HG02870 (cell line): ENCODE measurements at regions not wholly inside any gene's neighbourhood (a gene's known extent, or its start where the extent isn't known, plus 50 kb on each side); places are given as distances from the start of the nearest gene placed in this dataset.

Experiments used
- ATAC-seq: cut with Tn5 transposase; IDR thresholded peaks from one replicate; pipeline ENCODE4 v1.9.1; 2021; ENCODE audit warnings: mild to moderate bottlenecking, moderate library complexity; ENCODE audit not compliant: unreplicated experiment

DNA sequence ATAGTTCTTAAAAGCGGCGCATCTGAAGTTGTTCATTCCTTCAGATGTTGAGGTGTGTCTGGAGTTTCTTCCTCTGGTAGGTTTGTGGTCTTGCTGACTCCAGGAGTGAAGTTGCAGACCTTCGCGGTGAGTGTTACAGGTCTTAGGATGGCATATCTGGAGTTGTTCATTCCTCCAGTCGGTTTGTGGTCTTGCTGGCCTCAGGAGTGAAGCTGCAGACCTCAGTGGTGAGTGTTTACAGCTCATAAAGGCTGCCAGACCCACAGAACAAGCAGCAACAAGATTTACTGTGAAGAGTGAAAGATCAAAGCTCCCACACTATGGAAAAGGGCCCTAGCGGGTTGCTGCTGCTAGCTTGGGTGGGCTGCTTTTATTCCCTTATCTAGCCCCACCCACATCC is 201.7 kb upstream of the PDGFD start:
- ATAC-seq = no peak

DNA sequence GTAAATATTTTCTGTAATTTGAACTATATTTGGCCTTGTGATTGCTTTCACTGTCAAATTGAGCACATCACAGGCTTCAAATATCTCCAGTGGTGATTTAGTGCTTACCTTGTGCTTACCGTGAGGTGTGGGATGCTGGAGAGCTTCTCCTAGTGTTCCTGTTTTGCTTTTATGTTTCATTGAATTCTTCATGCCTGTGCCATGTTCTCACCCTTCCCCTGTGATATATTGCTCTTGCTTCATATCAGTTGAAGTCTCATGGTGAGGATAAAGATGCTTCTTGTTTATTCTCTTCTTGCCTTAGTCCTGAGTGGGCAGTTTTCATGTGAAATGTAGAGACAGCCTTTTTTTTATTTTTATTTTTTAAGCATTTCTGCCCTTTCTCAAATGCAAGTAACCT is 198.0 kb upstream of the PDGFD start:
- no peak for ATAC-seq

DNA sequence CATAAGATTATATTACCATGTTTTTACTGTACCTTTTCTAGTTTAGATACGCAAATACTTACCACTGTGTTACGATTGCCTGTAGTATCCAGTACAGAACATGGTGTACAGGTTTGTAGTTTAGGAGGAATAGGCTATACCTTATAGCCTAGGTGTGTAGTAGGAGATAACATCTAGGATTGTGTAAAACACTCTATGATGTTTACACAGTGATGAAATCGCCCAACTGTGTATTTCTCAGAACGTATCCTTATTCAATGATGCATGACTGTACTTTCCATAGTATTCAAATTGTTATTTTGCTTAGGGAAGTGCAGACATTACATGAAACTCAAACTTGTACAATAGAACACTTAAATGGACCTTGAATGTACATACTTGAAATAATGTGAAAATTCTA is 188.1 kb upstream of the PDGFD start:
- no peak for ATAC-seq

DNA sequence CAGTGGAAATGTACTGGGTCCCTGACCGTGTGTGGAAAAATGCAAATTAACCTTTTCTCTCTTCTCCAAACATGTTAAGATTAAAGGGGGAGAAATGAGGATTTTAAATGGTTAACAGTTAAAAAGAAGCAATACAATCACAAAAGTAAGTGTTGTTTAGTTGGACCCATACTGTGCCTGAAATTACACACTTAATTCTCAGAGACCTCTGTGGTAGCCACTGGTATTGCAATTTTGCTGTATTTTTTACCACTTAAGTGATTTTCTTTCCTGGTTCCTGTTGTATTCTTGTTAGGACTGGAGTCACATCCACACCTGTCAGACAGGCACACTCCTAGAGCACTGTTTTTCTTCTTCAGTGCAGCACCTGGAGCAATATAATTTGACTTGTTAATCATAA is 179.6 kb upstream of the PDGFD start:
- no peak for ATAC-seq

DNA sequence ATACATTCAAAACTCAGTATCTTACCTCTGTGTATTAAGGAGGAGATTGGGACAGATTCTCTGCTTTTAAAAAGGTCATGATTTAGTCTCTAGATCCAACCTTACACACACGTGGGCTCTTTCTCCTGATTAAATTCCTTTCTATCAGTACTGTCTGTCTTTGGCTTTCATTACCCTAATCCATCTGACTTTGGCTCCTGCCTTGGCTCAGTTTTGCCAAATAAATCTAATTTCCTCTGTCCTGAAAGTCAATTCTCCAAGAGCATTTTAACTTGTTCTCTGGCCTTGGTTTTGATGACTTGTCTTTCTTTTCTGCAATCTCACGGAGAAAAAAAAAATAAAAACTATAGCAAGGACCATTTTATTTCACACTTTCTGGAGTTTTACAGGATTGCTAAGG is 176.6 kb upstream of the PDGFD start:
- no peak for ATAC-seq

DNA sequence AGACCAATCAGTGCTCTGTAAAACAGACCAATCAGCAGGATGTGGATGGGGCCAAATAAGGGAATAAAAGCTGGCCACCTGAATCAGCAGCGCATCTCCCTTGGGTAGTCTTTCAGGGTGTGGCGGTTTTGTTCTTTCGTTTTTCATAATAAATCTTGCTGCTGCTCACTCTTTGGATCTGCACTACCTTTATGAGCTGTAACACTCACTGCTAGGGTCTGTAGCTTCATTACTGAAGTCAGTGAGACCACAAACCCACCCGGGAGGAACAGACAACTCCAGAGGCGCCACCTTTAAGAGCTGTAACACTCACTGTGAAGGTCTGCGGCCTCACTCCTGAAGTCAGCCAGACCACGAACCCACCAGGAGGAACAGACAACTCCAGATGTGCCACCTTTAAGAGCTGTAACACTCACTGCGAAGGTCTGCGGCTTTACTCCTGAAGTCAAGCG is 175.5 kb upstream of the PDGFD start:
- ATAC-seq = peak; percentile 43

DNA sequence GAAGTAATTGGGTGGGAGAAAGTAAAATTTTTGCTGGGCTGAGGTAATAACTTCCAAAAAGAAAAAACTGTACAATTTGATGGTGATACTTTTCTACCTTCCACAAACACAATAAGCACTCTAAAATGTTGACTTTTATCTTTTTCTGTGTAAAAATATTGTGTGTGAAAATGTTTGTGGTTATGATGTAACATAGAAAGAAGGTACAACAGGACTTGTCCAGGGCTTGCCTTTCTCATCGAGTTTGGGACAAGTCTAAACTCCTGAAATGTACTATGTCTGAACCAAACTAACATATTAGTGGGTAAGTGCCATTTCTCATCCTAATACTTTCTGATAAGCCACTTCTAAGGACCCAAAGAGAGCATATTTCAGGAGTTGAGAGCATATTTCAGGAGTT is 174.2 kb upstream of the PDGFD start:
- no peak for ATAC-seq

DNA sequence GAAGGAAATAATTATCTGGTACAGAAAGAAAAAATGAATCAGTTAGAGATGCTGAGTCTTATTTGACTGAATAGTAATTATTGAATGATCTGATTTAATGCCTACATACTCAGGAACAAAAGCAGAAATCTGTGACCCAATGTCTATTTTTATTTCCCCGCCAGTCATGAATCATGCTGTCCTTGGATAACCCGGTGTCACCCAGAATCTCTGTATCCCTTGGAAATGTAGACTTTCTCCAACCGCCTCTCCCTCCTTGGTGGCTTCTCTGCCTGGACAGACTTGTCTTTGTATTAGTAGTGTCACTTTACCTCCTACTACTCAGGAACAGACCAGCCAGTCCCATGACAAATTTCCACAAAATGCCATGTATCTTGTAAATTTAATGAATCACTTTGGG is 173.3 kb upstream of the PDGFD start:
- ATAC-seq = no peak

DNA sequence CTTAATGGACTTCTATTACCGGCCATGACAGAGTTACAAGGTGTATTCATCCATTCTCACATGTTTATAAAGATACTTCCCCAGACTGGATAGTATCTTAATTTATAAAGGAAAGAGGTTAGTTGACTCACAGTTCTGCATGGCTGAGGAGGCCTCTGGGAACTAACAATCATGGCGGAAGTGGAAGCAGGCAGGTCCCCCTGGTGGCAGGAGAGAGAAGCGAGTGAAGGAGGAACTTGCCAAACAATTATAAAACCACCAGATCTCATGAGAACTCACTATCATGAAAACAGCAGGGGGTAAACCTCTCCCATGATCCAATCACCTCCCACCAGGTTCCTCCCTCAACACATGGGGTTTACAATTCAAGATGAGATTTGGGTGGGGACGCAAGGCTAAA is 170.0 kb upstream of the PDGFD start:
- peak; percentile 60 for ATAC-seq

DNA sequence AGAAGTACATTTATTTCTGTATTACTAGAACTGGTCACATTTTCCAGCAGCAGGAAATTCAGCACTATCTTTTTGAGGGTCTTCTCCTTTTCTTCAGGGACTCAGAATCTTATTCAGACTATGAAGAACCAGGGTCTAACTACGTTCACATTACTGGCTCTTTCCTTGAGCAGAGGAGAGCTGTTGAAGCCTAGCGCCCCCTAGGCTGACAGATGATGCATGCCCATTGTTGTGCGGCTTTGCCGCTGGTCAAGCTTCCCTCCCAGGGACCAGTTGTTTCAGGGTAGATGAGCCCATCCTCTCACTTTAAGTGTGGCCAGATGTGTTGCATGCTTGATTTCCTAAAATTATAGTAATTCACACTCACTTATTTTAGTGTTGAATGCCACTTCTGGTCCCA is 168.2 kb upstream of the PDGFD start:
- no peak for ATAC-seq

DNA sequence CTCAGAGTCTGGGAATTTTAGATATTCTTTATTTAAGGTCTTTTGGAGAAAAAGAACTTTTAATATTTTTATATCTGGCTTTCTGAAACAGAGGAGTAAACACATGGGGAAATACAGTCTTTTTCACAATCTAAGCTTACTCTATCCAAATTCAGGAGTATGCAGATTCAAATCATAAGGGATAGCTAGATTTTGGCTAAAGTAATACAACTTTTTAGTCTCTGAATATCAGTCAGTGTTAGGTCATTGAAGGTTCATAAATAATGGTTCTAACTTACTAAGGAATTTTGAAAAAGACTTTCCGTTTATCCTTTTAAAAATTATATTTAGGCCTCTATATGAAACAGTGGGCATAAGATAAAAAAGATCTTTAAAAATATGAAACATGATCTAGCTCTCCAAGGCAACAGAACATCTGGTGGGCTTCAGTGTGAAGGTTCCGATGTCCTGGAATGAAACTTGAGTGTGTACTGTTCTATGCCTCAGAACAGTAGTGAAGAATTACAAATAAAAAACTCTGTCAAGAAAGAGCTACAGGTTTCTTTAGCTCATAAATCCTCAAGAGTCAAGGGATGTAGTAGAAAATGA is 165.2 kb upstream of the PDGFD start:
- ATAC-seq = no peak

DNA sequence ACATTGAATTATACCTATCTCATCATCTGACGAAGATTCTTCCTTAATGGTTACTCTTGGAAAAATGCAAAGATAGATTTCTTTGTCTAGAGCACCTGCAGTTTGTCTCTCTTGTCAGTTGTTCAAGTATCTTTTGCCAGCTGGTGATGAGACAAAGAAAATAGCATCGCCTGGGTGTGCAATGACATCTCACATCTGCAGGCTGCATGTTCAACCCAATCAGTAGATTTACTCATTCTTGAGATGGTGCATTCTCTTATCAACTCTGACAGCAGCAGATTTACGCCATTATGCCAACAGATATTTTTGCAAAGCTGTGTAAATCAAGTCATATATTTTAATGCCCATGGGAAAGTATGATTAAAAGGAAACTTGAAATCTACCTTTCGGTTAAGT is 164.6 kb upstream of the PDGFD start:
- ATAC-seq = no peak

DNA sequence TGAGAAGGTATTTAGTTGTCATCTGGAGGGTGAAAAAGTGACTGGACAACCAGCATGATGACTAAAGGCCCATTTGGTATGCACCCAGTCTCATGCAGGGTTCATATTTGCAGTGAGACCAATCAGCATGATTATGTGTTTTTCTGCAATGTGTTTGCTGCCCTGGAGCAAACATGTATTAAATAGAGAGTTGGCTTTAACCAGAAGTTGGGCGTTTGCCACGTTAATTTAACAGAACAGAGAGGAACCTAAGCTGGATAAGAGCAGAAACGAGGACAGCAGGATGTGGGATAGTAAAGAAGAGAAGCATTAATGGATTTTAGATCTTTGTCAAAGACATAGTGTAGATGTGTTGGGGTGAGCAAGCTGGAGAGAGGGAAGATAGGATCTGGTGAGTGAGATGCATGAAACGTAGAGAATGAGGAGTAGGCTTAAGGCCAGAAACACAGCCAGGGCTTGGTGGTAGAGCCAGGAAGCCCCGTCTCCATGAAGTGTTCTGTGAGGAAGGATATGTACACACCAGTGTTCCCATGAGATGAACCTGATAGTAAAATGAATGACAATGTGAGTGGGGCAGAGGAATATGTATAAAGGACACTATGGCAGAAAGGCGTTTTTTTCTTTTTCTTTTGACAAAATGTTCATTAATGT is 164.0 kb upstream of the PDGFD start:
- no peak for ATAC-seq

DNA sequence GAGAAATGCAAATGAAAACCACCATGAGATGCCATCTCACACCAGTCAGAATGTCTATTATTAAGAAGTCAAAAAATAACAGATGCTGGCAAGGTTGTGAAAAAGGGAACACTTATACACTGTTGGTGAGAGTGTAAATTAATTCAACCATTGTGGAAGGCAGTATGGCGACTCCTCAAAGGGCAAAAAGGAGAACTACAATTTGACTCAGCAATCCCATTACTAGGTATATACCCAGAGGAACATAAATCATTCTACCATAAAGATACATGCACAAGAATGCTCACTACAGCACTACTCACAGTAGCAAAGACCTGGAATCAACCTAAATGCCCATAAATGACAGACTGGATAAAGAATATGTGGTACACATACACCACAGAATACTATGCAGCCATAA is 161.1 kb upstream of the PDGFD start:
- ATAC-seq = no peak

DNA sequence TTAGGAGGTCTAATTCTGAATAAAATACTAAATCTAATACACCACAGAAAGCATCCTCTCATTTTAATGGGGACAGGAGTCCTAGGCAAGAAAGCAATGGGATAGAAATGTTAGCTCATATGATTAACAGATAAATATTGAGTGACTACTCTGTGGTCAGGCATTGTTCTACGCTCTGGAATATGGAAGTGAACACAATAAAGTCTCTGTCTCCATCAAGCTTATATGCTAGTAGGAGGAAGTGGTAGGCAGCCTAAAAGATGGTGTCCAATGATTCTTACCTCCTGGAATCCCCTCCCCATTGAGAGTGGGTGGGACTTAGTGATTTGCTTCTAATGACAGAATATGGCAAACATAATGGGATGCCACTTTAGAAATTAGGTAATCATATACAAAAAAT is 160.3 kb upstream of the PDGFD start:
- no peak for ATAC-seq

DNA sequence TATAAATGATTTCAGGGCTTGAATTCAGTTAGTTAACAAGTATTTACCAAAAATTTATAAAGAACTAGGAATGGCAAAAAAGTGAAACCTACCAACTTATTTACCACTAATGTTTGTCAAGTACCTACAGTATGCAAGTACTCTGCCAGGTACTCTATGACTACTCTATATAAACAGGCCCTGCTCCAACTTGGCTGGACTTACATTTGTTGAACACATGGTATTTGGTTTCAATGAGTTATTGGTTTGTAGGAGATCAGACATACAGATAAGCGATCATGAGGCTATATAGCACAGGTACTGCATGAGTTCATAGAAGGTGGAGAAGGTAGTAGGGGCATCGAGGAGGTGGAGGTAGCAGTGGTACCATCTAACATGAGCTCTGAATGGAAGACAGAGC is 159.9 kb upstream of the PDGFD start:
- no peak for ATAC-seq

DNA sequence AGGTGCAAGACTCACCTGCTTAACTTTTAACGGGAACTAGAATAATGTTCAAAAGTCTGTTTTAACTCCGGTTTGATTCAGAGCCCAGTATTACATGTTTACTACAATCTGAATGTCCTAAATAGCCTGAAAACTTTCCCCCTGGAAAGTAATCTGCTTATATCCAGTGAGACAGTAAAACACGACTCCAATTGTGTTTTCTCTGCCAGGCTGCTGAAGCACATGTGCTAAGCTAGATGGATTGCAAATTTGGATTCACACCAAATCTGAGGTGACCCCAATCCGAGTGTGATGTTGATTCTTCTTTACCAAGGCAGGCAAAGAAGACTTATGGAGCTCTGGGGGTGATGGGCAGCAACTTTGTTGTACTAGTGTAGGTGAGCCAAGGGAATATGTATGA is 158.7 kb upstream of the PDGFD start:
- ATAC-seq = no peak

DNA sequence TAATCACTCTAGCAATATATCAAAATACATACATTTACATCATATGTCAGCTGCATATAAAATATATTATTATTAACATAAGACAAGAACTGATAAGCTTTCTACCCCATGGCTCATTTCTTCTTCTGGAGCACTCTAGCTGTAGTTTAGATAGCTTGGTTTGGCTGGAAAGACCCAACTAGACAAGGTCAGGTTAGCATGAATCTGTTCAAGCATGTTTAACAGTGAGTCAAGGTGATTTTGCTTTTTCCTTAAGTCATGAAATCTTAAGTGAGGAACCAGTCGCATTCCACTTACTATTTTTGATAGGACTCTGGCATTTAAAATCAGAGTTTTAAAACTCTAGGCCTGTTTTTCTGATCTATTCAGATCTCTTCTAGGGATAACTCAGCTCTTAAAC is 157.0 kb upstream of the PDGFD start:
- no peak for ATAC-seq

DNA sequence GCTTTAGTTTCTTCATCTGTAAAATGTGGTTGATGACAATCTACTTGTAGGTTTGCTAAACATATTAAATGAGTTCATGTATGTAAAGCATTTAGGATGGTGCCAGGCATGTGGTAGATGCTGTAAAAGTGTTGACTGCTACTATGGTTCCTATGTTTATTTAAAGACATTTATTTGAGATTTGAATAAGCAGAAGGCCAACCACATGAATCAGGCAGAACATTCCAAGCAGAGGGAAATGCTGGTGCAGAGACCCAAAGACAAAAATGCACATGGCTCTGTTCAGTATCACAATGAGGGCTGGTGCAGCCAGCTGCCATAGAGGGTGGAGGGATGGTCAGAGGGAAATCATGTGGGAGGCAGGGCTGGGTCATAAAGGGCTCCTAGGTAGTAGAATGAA is 156.2 kb upstream of the PDGFD start:
- no peak for ATAC-seq

DNA sequence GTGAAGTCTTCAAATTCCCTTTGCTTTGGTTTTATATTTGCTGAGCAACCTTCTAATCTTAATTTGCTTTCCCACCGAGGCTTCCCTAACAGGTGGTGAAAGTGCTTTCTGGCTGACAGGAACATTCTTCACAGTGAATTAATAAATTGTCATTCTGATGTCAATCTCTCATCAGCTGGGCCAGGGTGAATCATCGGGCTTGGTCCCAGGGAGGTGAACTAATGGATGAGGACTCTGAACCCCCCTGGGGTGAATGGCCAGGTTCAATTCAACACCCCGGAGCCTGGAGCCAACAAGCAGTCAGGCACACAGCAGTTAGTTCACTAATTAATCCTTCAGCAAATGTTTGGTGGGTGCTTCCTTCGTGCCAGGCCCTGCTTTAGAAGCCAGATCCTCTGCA is 155.4 kb upstream of the PDGFD start:
- no peak for ATAC-seq

DNA sequence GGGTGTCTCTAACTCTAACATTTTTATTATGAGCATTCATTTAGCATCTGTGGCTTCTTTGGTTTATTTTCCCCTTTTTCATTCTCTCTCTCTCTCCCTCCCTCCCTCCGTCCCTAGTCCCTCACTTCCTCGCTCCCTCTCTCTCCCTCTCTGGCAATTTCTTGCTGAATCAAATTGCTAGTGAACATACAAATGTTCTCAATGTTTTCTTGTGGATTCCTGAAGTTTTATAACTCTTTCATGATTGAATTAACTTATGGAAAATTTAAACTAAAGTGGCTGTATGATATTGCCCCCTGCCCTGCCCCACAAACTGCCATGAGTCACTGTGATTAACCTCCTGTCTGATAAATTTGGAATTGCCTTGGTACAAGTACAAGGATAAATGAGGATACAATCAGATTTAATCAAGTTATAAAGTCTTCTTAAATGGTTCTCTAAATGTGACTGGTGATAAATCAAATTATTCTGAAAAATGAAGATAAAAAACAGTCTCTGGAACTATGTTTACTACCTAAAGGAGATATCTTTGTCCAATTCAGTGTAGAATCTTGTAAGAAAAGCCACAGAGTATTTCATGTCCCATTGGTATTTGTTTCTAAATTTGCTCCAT is 143.0 kb upstream of the PDGFD start:
- ATAC-seq = no peak

DNA sequence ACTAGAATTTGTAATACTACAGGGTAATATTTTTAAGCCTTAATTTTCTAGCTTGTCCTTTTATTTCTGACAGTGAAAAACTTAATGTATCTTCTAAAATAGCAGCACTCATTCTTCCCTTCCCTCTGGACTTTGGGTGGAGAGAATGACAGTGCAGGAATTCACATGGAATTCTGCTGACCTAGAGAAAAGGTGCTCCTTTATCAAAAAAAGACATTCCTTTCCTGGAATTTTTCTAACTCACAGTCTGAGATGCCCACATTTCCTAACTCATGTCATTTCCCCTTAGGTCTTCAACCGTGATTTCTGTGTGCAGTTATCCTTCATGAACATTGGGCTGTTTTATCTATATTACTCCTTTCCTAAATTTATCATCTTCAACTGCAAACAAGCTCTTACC is 137.8 kb upstream of the PDGFD start:
- no peak for ATAC-seq

DNA sequence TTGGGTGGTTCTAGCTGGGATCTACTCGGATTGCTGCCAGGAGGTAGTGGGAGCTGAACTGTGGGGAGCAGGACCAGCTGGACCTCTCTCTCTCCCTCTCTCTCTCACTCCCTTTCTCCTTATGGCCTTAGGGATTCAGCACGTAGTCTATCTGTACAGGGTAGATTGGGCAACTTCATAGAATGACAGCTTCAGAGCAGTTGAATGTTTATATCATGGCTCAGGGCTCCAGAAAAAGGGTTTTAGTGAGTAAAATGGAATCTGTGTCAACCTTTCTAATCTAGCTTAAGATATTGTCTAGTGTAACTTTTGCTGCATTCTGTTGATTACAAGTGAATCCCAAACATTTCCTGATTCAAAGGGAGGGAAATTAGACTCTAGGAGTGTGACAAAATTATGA is 127.7 kb upstream of the PDGFD start:
- no peak for ATAC-seq
